Fibroblast of lung (primary cell): ENCODE measurements at regions not wholly inside any gene's neighbourhood (a gene's known extent, or its start where the extent isn't known, plus 50 kb on each side); places are given as distances from the start of the nearest gene placed in this dataset.

ENCODE experiments used
- CTCF ChIP-seq, 2 donors: IDR thresholded peaks in 1 of 2; conservative IDR thresholded peaks in 1 of 2; 1 replicate in 1 of 2; 2 replicates in 1 of 2; pipeline ENCODE4 v1.5.1; 2011 to 2012; ENCODE audit warnings: low read length in 2 of 2, control low read depth in 1 of 2, inconsistent platforms in 1 of 2, low read depth in 1 of 2, mild to moderate bottlenecking in 1 of 2
- EZH2 ChIP-seq: IDR thresholded peaks from 2 replicates; pipeline ENCODE4 v1.5.1; 2012; ENCODE audit warnings: low read length, control low read depth, mild to moderate bottlenecking; ENCODE audit errors: missing control alignments

- TF ChIP-seq CTCF (conservative IDR thresholded peaks at IDR 0.05 in 1 of 2, IDR thresholded peaks at IDR 0.05 in 1 of 2; ENCODE audit: low read depth in 1 of 2, low read length in 2 of 2) = no peak
- no peak for TF ChIP-seq EZH2
Observed at GRCh38 chr6:131430531-131430930, 142.5 kb upstream of the ARG1 start.
